ENCODE measurements at regions not wholly inside any gene's neighbourhood (a gene's known extent, or its start where the extent isn't known, plus 50 kb on each side); places are given as distances from the start of the nearest gene placed in this dataset.

DNA sequence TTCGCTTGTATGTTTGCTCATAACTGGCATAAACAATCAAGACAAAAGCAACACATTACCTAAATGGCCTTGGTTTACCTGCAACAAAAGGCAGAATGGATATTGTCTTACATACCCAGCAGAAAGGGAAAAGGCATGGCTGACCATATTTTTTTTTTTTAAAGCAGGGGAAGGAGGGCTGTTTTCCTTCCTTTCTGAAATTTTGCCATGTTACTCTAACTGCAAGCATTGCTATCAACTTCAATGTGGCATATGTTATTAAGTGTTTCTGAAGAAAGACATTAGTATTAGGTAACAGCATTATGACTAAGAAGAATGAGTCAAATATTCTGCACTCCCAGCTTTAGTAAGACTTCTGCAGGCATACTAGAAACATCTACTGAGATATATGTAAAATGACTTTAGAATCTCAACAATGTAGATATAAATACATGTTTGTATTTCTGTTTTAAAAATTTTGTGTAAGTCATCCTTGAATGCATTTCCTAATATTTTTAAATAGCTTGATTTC, 512.6 kb upstream of the FAM241A start:
- Histone ChIP-seq H3K4me1 (no peaks in the 10 kb centered on the region), H3K36me3 (no peaks in the 10 kb centered on the region), H3K27ac (no peak overlapping the region), H3K4me3 (no peak overlapping the region), H3K27me3 (no peaks in the 10 kb centered on the region), H3K9me3 (no peaks in the 10 kb centered on the region)
- TF ChIP-seq, protein P1, sequence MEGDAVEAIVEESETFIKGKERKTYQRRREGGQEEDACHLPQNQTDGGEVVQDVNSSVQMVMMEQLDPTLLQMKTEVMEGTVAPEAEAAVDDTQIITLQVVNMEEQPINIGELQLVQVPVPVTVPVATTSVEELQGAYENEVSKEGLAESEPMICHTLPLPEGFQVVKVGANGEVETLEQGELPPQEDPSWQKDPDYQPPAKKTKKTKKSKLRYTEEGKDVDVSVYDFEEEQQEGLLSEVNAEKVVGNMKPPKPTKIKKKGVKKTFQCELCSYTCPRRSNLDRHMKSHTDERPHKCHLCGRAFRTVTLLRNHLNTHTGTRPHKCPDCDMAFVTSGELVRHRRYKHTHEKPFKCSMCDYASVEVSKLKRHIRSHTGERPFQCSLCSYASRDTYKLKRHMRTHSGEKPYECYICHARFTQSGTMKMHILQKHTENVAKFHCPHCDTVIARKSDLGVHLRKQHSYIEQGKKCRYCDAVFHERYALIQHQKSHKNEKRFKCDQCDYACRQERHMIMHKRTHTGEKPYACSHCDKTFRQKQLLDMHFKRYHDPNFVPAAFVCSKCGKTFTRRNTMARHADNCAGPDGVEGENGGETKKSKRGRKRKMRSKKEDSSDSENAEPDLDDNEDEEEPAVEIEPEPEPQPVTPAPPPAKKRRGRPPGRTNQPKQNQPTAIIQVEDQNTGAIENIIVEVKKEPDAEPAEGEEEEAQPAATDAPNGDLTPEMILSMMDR (IDR thresholded peaks at IDR 0.05): no peak
- intact Hi-C loops (cut with DNase I): loop anchor here (10.0 kb wide), 1 partner anchor 998 kb away; no protein-coding TSS in a partner anchor
- DNase-seq (ENCODE audit: low spot score in 2 of 2): no peak

DNA sequence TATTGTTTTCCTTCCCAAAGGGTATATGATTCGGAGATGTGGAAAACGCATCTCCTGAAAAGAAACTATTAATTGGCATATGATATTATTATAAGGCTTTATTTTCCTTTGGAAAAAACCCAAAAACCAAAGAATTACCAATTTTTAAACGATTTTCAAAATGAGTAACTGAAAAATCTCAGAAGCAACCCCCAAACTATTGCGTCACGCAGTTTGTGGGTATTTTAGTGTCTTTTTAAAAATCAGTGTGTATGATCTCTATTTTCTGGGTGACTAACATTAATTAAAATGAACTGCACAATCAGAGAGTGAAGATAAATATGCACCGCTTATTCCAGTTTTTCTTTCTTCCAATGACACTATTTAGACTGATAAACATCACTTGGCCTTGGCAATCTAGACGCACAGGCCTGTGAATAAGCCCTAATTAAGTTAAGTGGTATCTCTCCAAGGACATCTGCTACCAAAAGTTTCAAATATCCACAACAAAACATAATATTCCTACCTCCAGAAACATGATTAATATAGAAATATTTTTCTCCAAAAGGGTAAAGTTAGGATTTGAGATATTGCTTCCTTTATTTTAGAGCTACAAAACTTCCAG, 511.5 kb upstream of the FAM241A start:
- no peak for DNase-seq (ENCODE audit: low spot score in 2 of 2)
- TF ChIP-seq, protein P1 (IDR thresholded peaks at IDR 0.05): no peak
- Histone ChIP-seq H3K36me3 (no peaks in the 10 kb centered on the region), H3K4me1 (no peaks in the 10 kb centered on the region), H3K27me3 (no peaks in the 10 kb centered on the region), H3K9me3 (no peaks in the 10 kb centered on the region), H3K27ac (no peak overlapping the region), H3K4me3 (no peak overlapping the region)
- intact Hi-C loops (cut with DNase I): loop anchor here (10.0 kb wide), 1 partner anchor 999 kb away; no protein-coding TSS in a partner anchor

DNA sequence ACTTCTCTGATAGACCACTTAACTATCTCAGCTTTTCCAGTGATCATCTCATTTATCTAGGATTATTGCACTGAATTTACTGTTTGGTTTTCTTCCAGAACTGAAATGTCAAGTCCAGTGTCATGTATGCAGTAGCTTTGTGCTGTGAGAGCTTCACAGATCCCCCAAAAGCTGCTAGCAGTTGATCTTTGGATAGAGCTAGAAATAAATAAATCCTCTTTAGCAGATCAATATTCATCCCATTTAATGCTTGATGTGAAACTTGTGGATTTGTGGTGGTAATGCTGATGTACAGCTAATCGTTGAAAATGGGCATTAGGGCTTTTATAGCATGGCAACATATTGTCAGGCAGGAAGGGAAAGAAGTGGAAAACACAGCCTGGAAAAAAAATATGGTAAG, 509.6 kb upstream of the FAM241A start:
- DNase-seq (ENCODE audit: low spot score in 2 of 2): no peak
- no peak overlapping the region for H3K4me3 ChIP-seq
- no peak overlapping the region for H3K27ac ChIP-seq
- H3K9me3 ChIP-seq: no peaks in the 10 kb centered on the region
- H3K4me1 ChIP-seq: no peaks in the 10 kb centered on the region
- H3K27me3 ChIP-seq: no peaks in the 10 kb centered on the region
- TF ChIP-seq, protein P1 (IDR thresholded peaks at IDR 0.05): no peak
- intact Hi-C loops (cut with DNase I): loop anchor here (10.0 kb wide), 1 partner anchor 1001 kb away; no protein-coding TSS in a partner anchor
- no peaks in the 10 kb centered on the region for H3K36me3 ChIP-seq

DNA sequence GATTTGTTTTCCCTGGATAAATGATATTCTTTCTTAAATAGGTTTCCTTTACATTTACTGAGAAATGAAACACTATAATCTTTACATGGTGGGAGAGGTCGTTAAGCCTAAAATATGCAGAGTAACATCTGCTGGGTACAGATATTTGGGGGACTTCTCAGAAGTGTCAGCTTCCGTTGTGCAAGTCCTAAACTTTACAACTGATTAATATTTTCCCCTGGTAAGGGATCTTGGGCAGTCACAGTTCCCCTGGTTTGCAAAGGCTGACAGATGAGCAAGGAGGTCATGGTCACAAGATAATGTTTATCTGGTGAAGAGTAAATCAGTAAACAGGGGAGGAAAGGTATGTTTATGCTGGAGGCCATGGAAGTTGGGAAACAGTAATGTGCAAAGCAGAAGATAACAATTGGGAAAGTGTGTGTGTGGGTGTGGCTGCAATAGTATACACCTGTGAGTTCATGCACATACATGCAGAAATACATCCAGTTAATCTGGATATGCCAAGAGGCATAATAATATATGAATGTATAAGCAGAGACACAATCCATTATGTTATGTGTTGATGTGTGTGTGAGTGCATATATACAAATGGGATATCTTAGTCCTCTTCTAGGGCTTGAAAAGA, 508.2 kb upstream of the FAM241A start:
- intact Hi-C loops (cut with DNase I): loop anchor here (10.0 kb wide), 1 partner anchor 1002 kb away; no protein-coding TSS in a partner anchor
- Histone ChIP-seq H3K4me1 (no peaks in the 10 kb centered on the region), H3K9me3 (no peaks in the 10 kb centered on the region), H3K4me3 (no peak overlapping the region), H3K27me3 (no peaks in the 10 kb centered on the region), H3K27ac (no peak overlapping the region), H3K36me3 (no peaks in the 10 kb centered on the region)
- TF ChIP-seq, protein P1 (IDR thresholded peaks at IDR 0.05): no peak
- DNase-seq (ENCODE audit: low spot score in 2 of 2): no peak

DNA sequence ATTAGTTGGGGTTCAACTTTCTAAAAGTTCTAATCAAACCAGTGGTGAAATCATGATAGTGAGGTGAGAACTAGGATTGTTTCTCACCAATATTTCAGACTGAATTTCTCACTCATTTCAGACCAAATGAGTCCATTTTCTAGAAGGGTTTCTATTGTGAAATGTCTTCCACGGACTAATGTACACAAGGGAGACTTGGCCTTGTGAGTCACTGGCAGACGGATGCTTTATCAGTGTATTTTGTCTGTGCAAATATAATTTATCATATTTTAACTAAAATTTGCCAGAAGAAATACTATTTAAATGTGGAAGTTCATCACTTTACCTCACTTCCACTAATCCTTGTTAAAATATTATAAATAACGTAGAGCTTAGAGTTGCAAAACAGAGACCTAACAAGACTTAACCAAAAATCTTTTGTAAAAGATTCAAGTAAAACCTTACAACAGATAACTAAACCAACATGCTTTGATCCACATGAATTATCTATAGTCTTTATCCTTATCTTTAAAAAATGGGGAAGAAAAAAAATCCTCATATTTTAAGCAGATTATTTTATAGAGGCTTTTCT, 506.0 kb upstream of the FAM241A start:
- DNase-seq (ENCODE audit: low spot score in 2 of 2): no peak
- no peaks in the 10 kb centered on the region for H3K36me3 ChIP-seq
- intact Hi-C loops (cut with DNase I): loop anchor here (10.0 kb wide), 1 partner anchor 1004 kb away; no protein-coding TSS in a partner anchor
- H3K4me3 ChIP-seq: no peak overlapping the region
- no peaks in the 10 kb centered on the region for H3K4me1 ChIP-seq
- no peaks in the 10 kb centered on the region for H3K9me3 ChIP-seq
- no peak overlapping the region for H3K27ac ChIP-seq
- H3K27me3 ChIP-seq: no peaks in the 10 kb centered on the region
- TF ChIP-seq, protein P1 (IDR thresholded peaks at IDR 0.05): no peak
